Stimulated activated CD8-positive, alpha-beta memory T cell treated with anti-CD3 and anti-CD28 coated beads, Interleukin-15, amount 100 ng/mL, for 48 hours (primary cell): ENCODE measurements at regions not wholly inside any gene's neighbourhood (a gene's known extent, or its start where the extent isn't known, plus 50 kb on each side); places are given as distances from the start of the nearest gene placed in this dataset.

ENCODE experiments used
- DNase-seq, 2 donors: peaks; one replicate each; pipeline ENCODE4 v3.0.0-alpha.2; 2020; ENCODE audit warnings: low read depth in 2 of 2

DNA sequence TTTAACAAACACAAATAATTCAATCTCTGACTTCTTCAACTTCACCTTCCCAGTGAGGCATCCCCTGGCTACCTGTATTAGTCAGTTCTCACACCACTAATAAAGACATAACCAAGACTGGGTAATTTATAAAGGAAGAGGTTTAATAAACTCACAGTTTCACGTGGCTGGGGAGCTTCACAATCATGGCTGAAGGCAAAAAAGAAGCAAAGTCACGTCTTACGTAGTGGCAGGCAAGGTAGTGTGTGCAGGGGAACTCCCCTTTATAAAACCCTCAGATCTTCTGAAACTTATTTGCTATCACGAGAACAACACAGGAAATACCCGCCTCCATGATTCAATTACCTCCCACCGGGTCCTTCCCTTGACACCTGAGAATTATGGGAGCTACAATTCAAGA, 478.5 kb downstream of the ADGRL2 start:
- no peak for DNase-seq

DNA sequence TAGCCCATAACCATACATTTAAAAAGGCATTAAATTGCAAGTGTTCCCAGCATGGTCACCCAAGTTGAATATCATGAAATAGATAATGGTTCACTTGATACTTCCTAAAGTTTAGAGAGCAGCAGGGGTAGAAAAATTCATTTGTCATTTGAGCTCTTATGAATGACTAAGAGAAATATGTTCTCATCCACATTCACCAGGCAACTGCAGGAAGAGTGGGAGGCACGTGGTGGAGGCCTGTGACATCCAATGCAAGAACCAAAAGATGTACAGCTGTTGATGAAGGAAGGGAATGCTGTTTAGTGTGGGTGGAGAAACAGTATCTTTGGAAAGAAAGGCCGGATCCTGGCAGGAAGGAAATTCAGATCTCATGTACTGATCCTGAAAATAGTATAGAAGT, 473.1 kb downstream of the ADGRL2 start:
- DNase-seq = no peak

DNA sequence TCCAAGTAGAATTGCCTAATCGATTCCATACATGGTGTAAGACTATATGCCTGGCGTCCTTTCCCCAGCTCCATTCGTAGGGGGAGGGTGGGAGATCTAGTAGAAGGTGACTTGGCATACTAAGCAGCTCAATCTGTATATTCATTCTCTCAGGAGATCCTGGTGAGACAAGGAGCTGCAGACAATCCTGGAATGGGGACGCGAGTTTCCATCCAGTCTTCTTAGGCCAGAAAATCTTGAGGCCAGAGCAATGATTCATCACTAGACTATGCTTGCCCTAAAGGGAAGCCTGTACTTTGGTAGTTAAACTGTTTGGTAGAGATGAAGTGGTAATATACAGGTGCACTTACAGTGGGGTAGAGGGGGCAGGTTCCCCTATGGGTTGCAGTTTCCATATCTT, 468.7 kb downstream of the ADGRL2 start:
- DNase-seq = no peak

DNA sequence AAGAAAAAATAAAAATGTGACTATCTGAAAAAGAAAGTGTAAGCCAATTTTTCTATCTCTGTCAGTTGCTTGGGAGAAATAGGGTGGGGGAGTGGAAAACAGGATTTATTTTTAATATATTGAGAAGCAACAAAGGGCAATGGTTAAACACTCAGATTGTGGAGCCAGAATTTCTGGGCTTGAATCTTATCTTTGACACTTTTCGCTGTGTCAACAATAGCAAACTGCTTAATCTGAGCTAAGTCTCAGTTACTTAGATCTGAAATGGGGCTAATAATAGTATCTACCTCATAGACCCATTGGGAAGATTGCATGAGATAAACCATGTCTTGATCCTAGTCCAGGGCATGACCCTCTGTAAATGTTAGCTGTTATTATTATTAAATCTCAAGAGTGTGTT, 468.1 kb downstream of the ADGRL2 start:
- no peak for DNase-seq

DNA sequence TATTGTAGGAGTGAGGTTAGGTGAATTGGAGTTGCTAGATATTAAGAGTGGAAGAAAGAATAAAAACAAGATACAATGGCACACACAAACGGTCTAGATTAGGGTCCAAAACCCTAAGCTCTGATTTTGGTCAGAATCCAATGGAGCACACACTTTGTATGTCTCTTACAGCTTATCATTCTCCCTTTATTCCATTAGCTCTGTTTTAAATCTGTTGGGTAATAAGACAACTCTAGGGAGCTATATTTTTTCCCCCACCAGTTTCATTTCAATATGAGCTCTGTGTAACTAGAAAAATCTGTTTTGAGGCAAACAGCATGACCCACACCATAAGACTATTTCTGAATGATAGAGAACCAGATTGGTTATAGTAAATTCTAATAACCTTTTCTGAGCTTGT, 465.6 kb downstream of the ADGRL2 start:
- DNase-seq = no peak

DNA sequence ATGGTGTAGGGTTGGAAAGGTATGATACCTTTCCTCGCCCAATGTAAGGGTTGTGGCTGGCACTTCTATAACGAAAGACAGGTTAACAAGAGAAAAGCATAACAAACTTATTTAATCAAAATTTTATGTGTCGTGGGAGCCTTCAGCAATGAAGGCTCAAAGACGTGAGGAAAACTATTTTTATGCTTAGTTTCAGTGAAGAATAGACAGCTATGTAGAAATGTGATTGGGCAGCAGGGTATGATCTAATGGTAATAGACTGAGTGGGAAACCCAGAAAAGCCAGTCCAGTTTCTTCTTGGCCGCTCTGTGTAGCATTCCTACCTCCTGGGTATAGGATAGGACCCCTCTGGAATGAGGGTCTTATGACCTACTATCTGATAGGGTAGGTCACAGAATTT, 464.7 kb downstream of the ADGRL2 start:
- DNase-seq = no peak

DNA sequence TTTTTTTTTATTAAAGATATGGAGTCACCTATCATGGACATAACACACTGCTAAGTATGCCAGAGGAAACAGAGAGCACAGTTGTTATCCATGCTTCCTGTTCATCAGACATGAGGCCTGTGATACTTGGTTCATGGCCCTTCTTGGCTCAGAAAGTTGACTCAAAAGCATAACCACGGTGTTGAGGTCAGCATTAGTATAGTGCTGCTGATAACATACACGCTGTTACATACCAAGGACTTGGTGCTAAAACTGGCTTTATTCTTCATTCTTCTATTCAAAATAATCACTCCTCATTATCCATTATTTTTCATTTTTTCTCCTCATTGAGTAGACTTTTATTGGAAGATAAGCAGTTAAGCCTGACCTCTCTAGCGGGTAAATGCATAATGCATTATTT, 464.1 kb downstream of the ADGRL2 start:
- DNase-seq = no peak

DNA sequence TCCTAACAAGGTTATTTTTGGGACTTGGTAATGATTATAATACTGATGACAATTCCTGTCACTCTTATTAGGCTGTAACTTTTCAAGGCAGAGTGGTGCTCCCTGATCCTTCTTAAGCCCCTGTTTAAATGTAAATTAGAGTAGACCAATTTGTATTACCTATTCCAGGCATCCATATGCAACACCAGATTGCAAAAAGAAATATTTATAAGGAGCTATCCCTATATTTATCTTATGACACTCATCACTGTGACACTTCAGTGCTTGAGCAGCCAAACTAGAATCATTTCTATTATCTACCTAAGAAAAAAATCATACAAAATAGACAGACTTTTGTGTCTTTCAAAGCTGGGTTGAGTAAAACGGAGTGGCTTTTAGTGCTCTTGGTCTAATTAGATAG, 462.7 kb downstream of the ADGRL2 start:
- no peak for DNase-seq

DNA sequence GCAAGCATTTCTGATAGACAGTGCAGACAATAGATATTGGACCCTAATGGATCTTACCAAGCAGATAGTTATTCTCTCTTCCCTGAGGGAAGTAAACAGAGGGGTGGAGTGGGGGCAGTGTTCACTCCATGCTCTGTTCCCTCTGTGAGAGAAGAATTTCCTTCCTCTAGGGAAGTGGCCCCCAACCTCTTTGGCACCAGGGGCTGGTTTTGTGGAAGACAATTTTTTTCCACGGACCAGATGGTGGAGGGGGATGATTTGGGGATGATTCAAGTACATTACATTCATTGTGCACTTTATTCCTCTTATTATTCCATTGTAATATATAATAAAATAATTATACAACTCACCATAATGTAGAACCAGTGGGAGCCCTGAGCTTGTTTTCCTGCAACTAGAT, 459.9 kb downstream of the ADGRL2 start:
- DNase-seq = no peak

DNA sequence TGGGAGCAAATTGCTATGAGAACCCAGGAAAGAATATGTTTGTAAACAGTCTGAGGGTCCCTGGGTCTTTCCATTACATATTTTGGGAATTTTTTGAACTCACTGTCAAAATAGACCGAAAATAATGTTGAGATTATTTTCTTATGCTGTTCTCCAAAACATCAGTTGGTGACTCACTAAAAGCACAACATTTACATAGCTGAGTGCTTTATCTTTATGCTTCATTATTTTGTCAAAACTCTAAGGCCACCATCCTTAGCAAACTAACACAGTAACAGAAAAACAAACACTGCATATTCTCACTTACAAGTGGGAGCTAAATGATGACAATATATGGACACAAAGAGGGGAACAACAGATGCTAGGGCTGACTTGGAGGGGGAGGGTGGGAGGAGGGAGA, 459.3 kb downstream of the ADGRL2 start:
- DNase-seq = no peak

DNA sequence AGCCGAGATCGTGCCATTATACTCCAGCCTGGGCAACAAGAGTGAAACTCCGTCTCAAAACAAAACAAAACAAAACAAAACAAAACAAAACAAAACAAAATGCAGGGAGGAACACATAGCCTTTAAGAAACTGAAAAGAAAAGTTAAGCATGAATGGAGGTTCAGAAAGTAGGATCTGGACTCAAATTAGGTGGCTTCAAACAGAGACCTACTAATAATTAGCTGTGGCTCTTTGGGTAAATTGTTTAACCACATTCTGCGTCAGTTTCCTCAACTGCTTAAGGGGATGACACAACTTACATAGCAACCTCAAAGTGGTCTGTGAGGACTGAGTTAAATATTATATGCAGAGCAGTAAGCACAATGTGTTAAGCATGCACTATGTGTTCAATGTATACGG, 458.2 kb downstream of the ADGRL2 start:
- DNase-seq = no peak

DNA sequence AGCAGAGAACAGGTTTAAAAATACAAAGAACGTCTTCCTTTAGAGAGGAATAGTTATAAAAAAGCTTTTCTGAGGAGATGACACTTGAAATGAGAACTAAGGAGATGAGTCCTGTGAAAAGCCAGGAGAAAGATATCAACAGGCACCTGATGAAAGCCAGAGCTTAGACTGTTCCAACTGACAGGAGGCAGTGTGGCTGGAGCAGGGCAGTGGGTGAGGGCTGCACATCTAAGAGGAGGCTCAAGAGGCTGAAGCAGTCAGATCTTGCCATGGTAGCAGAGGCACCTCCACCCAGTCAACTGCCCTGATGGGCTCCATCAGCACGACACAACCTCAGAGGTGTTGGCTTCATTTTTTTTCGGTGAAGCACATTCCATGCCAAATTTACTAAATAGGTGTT, 445.3 kb downstream of the ADGRL2 start:
- no peak for DNase-seq

DNA sequence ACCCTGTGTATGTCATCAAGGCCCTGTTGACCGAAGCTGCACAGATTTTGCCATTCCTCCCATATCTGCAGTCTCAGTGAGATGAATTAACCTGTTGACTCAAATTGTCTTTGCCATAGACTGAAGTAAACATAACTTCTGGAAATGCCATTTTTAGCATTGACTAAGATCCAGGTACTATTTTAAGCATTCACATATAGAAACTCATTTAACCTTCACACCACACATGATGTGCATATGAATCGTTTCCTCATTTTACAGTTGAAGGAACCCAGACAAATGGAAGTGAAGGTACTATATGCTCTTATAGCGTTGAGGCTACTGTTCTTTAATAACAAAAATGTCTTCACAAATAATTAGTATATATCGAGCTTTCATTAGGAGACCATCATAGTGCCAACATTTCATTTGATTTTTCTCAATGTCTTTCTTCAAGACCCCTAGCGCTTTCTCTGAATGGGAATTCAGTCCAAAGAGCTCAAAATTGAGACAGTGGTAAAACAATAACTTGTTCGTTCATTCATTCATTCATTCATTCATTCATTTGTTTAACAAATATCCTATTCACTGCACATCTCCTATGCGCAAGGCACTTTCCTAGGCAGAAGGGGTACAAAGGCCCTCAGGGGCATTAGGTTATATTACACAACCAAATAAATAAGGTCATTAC, 444.7 kb downstream of the ADGRL2 start:
- no peak for DNase-seq

DNA sequence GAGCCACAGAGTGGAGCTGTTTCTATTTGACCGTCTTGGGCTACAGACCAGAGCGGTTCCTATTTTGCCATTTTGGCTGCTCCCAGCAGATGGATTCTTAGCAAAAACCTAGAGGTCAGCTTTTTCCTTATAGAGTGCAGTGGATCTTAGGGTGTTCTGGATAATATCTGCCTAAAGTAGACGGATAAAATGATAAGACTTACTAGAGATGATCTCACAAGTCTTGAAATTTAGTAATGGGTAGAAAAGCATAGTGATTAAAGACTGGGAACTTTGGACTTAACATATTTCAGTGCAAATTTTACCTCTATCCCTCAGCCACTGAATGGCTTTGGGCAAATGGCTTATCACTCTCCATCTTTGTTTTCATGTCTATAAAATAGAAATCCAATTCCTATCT, 439.8 kb downstream of the ADGRL2 start:
- no peak for DNase-seq

DNA sequence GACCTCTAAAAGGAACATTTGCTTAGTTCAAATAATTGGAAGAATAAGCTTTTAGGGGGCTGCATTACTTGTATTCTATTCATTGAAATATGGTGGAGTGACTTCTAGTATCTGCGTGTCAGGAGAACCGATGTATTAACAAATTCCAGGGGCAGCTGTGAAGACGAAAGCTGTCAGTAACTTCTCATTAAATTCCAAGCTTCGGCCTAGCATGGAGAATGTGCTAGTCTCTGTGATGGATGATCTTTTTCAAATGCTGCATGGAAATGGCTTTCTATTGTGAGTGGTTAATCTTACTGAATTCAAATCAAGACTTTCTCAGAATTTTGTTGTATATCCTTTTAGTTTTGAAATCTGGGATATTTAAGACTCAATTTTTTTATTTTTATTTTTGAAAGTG, 429.9 kb downstream of the ADGRL2 start:
- no peak for DNase-seq

DNA sequence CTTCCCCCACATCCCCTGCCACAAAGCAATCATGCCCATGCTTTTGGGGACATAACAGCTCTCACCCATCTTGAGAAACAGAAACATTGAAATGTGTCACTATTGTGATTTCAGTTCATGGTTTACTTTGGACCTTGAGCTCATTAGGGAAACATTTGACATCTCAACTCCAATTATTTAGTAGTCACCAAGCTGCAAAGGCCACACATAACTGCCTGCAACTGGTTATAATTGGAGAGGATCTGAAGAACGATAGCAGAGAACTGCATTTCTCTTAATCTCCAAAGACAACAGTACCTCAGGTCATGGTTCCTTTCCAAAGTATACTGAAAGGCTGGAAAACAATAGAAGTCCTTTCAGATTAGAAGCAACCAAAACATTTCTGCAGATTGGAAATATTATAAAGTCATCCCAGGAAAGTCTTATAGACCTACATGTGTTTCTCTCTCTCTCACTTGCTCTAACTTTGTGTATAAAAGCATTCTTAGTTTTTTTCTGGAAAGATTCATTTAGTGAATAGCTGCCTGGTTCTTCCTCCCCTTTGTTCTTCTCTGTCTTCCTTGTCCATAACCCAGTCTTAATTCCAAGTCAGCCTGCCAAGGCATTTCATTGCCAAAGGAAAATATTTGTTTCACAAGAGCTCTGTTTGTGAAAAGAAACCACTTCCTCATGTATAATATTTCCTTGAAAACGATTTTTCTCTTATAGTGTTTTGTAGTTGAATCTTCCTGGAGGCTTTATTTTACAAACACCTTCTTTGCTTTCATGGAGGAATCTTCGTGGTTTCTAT, 426.8 kb downstream of the ADGRL2 start:
- no peak for DNase-seq

DNA sequence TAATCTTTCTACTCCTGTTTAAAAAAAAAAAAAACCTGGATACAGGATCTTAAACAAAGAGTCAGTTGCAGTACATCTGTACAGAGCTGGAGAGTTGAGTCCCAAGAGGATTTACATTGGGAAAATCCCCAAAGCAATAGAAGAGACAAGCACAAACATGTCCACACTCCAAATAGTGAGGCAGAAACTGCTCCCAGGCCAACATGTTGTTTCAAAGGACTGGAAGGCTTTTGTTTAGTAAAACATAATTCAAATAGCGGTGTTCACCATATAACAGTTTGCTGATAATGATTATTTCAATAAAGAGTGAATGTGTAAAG, 425.4 kb downstream of the ADGRL2 start:
- no peak for DNase-seq

DNA sequence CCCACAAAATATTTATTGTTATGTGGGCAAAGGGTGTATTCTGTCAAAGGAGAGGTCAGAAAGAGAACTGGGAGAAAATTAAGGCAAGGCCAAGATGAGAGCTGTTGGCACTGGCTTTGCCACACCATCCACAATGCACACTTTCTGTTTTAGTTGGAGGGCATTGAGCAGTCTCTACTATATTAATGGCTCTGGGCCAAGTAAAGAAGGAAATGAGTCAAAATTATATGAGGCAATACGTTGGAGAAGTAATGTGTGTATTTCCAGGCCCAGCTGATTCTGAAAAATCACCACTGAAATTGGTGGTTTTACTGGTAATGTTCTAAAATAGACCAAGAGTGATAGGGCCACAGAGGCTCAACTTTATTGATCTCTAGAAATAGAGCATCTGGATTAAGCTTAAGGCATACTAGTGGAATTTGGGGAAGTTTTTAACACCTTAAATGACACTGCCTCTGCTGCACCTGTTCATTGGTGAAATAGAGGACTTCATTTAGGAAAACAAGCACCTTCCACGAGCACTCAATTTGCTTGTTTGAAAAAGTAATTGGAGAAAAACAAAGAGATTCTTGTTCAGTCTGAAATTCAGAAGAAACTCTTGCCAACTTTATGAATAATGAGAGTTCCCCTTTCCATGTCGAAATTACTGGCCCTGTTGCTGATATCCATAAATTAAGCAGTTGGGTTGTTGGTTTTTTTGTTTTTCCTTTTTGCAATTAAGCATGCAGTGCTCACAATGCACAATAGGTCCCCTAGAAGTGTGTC, 424.9 kb downstream of the ADGRL2 start:
- DNase-seq = no peak

DNA sequence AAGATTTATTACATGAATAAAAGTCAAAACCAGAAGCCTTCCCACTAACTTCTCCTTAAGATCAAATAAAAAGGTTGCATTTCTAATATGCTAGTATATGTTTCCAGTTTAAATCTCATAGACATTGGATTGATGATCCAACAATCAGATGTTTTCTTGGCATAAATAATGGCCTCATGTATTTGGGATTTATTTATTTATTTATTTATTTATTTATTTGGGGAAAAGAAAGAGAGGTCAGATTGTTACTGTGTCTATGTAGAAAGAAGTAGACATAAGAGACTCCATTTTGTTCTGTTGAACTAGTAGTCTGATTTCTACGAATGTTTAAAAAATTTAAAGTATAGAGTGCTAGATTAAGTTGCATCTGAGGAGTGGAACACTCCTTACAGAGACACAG, 422.4 kb downstream of the ADGRL2 start:
- DNase-seq = no peak

DNA sequence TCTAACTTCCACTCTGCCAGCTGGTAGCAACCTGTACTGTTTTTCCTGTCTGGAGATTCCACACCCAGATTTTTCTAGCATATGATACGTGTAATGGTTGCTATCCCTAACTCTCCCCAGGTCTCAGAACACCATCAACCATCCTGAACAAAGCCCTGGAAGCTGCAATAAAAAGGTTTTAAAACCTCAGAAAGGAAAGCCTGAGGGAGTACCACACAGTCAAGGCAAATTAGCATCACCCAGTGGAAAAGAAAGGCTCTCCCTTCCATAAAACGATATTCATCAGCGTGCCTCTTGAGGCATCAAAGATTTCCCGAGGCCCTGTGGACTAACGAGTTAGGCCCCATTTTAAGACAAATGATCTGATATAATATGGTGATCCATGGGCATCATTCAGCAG, 421.0 kb downstream of the ADGRL2 start:
- DNase-seq = no peak

DNA sequence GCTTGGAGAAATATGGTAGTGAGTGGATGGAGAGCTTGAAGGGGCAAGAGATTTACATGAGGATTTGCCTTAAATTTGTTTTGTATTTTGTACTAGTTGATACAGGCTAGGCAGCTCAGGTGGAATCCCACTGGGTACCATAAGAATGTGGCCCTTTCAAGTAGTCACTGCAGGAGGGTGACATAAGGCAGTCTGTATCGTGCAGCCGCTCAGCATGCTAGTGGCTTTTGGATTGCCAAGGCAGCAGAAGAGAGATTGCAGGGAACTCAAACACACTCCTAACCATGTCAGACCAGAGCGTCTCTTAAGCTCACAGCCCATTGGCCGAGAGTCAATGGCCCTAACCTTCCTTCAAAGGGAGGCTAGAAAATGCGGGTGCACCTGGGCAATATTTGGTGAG, 420.0 kb downstream of the ADGRL2 start:
- DNase-seq = no peak

DNA sequence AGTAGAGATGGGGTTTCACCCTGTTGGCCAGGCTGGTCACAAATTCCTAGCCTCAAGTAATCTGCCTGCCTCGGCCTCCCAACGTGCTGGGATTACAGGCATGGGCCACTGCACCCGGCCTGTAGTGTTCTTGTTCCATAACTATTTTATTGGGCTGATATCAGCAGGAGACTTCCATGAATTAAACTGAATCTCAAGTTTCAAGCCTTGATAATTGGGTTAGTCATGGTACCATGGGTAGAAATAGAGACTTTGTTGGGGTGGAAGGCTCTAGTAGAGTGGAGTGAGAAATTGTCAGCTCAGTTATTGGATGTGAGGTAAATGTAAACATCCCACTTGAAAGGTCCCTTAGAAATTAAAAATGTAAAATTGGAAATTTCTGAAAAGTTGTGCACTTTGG, 419.1 kb downstream of the ADGRL2 start:
- no peak for DNase-seq

DNA sequence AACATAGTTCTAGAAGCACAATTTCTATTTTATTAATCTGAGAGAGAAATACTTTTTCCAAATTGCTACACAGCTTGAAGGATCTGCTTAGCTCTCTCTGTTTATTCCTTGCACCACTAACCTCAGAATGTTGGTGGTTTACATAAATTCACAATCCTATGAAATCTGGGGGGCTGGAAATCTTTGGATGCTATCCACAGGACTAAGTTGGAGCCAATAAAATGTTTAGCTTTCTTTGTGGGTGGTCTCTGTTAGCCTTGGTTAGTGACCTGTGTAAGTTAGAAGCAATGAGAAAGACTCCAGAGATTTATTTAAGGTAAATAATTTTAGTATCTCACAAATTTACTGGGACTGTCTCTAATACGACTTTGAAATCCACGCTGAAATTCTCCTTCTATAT, 418.1 kb downstream of the ADGRL2 start:
- DNase-seq = no peak
